Endothelial cell (in vitro differentiated cells): ENCODE measurements at regions not wholly inside any gene's neighbourhood (a gene's known extent, or its start where the extent isn't known, plus 50 kb on each side); places are given as distances from the start of the nearest gene placed in this dataset.

Experiments used
- DNase-seq: peaks from one replicate; pipeline ENCODE4 v3.0.0; 2021; ENCODE audit warnings: low spot score
- H3K27ac Mint-ChIP-seq: one replicate; pipeline ENCODE4 v1.8.0; 2021; ENCODE audit warnings: mixed read lengths, inconsistent platforms; ENCODE audit not compliant: unreplicated experiment
- H3K27me3 Mint-ChIP-seq: one replicate; pipeline ENCODE4 v1.8.0; 2021; ENCODE audit warnings: mild to moderate bottlenecking, moderate library complexity, mixed read lengths, inconsistent platforms; ENCODE audit not compliant: unreplicated experiment
- H3K36me3 Mint-ChIP-seq: one replicate; pipeline ENCODE4 v1.8.0; 2021; ENCODE audit warnings: mild to moderate bottlenecking, low read depth, mixed read lengths, inconsistent platforms; ENCODE audit not compliant: unreplicated experiment
- H3K4me1 Mint-ChIP-seq: one replicate; pipeline ENCODE4 v1.8.0; 2021; ENCODE audit warnings: mild to moderate bottlenecking, mixed read lengths, inconsistent platforms; ENCODE audit not compliant: unreplicated experiment
- H3K4me3 Mint-ChIP-seq: one replicate; pipeline ENCODE4 v1.8.0; 2021; ENCODE audit warnings: mild to moderate bottlenecking, mixed read lengths, inconsistent platforms; ENCODE audit not compliant: unreplicated experiment
- H3K9me3 Mint-ChIP-seq: one replicate; pipeline ENCODE4 v1.8.0; 2021; ENCODE audit warnings: mixed read lengths, inconsistent platforms; ENCODE audit not compliant: unreplicated experiment
- TF ChIP-seq, protein P1 (sequence below): fragments of 200-600 bp; sonication (generic); IDR thresholded peaks from one replicate; pipeline ENCODE4 v1.5.0; 2021; ENCODE audit warnings: antibody characterized with exemption; ENCODE audit not compliant: unreplicated experiment

DNA sequence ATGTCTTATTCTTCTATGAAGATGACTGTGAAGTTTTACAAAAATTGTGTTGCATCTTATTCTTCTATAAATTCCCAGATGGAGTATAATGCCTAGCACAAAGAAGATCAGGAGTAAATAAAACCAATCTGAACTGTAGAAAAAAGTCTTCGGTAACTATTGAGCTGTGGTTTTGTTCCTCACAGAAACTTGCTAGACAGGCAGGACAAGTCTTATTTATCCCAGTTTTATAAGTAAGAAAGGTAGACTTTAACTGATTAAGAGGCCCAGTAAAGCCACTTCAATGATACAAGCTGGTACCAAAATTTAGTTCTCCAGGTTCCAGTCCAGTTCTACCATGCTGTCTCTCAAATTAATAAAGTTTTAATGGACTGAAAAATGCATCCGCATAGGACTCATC is 526.7 kb upstream of the SETBP1 start:
- Mint-ChIP-seq H3K27ac (no peak overlapping the region), H3K27me3 (no peaks in the 10 kb centered on the region), H3K4me3 (no peak overlapping the region), H3K4me1 (no peaks in the 10 kb centered on the region), H3K9me3 (no peaks in the 10 kb centered on the region), H3K36me3 (no peaks in the 10 kb centered on the region)
- no peak for DNase-seq
- TF ChIP-seq, protein P1, sequence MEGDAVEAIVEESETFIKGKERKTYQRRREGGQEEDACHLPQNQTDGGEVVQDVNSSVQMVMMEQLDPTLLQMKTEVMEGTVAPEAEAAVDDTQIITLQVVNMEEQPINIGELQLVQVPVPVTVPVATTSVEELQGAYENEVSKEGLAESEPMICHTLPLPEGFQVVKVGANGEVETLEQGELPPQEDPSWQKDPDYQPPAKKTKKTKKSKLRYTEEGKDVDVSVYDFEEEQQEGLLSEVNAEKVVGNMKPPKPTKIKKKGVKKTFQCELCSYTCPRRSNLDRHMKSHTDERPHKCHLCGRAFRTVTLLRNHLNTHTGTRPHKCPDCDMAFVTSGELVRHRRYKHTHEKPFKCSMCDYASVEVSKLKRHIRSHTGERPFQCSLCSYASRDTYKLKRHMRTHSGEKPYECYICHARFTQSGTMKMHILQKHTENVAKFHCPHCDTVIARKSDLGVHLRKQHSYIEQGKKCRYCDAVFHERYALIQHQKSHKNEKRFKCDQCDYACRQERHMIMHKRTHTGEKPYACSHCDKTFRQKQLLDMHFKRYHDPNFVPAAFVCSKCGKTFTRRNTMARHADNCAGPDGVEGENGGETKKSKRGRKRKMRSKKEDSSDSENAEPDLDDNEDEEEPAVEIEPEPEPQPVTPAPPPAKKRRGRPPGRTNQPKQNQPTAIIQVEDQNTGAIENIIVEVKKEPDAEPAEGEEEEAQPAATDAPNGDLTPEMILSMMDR = no peak

DNA sequence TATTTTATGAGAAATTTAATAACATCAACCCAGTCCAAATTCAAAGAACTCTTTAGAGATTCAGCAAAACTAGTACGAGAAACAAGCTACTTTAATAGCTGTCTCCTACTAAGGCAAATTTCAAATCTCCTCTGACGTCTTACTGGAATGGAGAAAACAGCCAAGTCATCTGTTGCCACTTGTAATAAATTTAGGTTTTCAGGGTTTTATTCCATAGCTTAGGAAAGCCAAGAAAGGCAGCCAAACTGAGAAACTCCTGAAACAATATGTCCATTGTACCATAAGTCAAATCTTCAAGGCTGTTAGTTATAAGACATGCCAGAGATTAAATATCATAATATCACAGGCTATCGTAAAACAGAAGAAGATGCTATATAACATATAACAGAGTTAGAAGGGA is 524.6 kb upstream of the SETBP1 start:
- DNase-seq = no peak
- Mint-ChIP-seq H3K36me3 (no peaks in the 10 kb centered on the region), H3K4me1 (no peaks in the 10 kb centered on the region), H3K27ac (no peak overlapping the region), H3K4me3 (no peak overlapping the region), H3K27me3 (no peaks in the 10 kb centered on the region), H3K9me3 (no peaks in the 10 kb centered on the region)
- TF ChIP-seq, protein P1 = no peak

DNA sequence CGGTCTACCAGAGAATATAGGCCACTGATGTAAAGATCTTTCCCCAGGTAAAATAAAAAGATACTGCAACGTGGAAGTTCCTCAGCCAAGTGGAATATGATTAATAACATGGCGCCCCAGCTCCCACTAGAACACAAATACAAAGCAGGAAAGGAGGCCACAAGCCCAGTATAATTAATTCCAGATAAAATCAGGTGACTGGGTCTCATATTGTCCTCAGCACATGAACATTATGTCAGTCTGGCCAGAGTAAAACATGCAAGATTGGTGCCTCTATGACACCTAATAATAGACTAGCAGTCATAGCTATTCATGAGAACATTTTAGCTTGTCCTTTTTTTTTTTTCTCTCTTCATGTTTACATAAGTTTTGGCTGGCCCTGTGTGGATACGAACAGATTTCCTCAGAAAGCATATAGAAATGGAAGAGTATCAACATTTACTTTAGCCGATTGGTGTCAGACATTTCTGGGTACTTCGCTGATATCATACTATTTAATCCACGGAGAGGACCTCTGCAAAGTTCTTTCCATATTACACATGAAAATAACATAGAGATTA is 523.8 kb upstream of the SETBP1 start:
- no peak for DNase-seq
- TF ChIP-seq, protein P1 = no peak
- H3K27me3 Mint-ChIP-seq = no peaks in the 10 kb centered on the region
- no peaks in the 10 kb centered on the region for H3K36me3 Mint-ChIP-seq
- no peak overlapping the region for H3K27ac Mint-ChIP-seq
- no peaks in the 10 kb centered on the region for H3K4me1 Mint-ChIP-seq
- no peaks in the 10 kb centered on the region for H3K9me3 Mint-ChIP-seq
- H3K4me3 Mint-ChIP-seq = no peak overlapping the region

DNA sequence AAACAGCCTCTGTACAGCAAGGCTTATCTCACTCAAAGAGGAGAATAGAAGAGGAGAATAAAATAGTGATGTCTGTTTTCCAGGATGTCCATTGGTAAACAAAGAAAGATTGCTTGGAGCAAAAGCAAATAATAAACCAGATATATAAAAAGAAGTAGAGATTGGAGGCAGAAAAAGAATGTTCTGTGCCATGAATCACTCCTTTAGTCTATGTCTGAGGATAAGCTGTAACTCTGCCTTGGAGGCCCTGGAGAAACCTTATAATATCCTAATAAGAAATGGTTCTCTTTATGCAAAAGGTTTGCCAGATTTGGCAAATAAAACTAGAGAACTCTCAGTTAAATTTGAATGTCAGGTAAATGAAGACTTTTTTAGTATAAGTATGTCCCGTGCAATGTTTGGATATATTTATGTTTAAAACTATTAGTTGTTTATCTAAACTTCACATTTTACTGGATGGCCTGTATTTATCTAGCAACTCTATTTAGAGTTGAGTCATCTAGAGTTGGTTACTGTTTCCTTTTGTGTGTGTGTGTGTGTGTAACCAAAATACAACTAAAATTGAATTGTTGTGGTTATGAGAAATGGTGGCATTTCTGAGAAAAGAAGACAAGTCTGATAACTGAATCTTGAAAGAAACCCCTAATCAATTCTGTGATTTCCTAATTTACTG is 510.3 kb upstream of the SETBP1 start:
- no peak overlapping the region for H3K27ac Mint-ChIP-seq
- H3K9me3 Mint-ChIP-seq = no peaks in the 10 kb centered on the region
- no peaks in the 10 kb centered on the region for H3K36me3 Mint-ChIP-seq
- no peak for DNase-seq
- no peak overlapping the region for H3K4me3 Mint-ChIP-seq
- no peaks in the 10 kb centered on the region for H3K4me1 Mint-ChIP-seq
- no peaks in the 10 kb centered on the region for H3K27me3 Mint-ChIP-seq
- TF ChIP-seq, protein P1 = no peak

DNA sequence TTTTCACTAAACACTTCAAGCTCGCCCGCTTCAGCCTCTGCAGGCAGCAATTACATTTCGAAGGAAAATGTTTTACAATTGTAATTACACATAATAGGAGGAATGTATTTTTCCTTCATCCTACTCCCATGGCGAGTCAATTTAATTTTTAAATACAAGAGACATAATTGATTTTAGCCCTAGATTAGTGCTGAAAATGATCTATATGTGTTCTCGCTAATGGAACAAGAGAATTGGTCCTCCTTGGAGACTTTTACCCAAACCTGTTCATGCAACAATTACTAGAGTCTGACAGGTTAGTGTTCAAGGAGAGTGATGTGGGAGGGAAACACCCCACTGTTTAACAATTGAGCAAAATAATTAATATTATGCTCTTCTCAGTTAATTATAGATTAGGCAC is 509.4 kb upstream of the SETBP1 start:
- H3K9me3 Mint-ChIP-seq = no peaks in the 10 kb centered on the region
- TF ChIP-seq, protein P1 = no peak
- no peaks in the 10 kb centered on the region for H3K4me1 Mint-ChIP-seq
- no peaks in the 10 kb centered on the region for H3K36me3 Mint-ChIP-seq
- H3K27me3 Mint-ChIP-seq = no peaks in the 10 kb centered on the region
- no peak overlapping the region for H3K27ac Mint-ChIP-seq
- no peak overlapping the region for H3K4me3 Mint-ChIP-seq
- DNase-seq = no peak
